Panc1 (cell line): ENCODE measurements at regions not wholly inside any gene's neighbourhood (a gene's known extent, or its start where the extent isn't known, plus 50 kb on each side); places are given as distances from the start of the nearest gene placed in this dataset.

ENCODE experiments used
- ATAC-seq: fragments of 200-7000 bp; cut with Tn5 transposase; 2 replicates; pipeline ENCODE4 v1.9.1; 2020; ENCODE audit warnings: mild to moderate bottlenecking, moderate library complexity
- BruUV-seq: library from RNA; stranded (reverse); fragments of 400-500 nt; replicated peaks from 2 replicates; lab custom pipeline; 2021; lab: Mats Ljungman, UMichigan
- CTCF ChIA-PET: fragments of 300-600 bp; sonication (Branson Sonifier 250); formaldehyde crosslinking; loops from one replicate; lab custom pipeline; 2022; ENCODE audit warnings: antibody characterized with exemption; lab: Charles Lee
- POLR2A ChIA-PET: fragments of 300-600 bp; sonication (Branson Sonifier 250); formaldehyde crosslinking; loops from one replicate; lab custom pipeline; 2022; ENCODE audit warnings: antibody characterized with exemption; lab: Charles Lee
- DNase-seq: peaks from one replicate; pipeline ENCODE4 v3.0.0-alpha.2; 2010; ENCODE audit warnings: low read depth, low spot score
- H3K27ac ChIP-seq: 2 replicates; pipeline ENCODE4 v1.5.1; 2011; ENCODE audit warnings: mild to moderate bottlenecking, low read length, inconsistent platforms
- H3K27me3 ChIP-seq: fragments of 200-500 bp; sonication (Bioruptor generic); 2 replicates; pipeline ENCODE4 v1.6.0; 2014; ENCODE audit warnings: low read length, inconsistent platforms; ENCODE audit not compliant: control insufficient read depth, insufficient read depth
- H3K36me3 ChIP-seq: fragments of 200-500 bp; sonication (Bioruptor generic); 2 replicates; pipeline ENCODE4 v1.5.1; 2014; ENCODE audit warnings: inconsistent platforms, mild to moderate bottlenecking, low read length, moderate library complexity; ENCODE audit not compliant: control insufficient read depth, insufficient read depth
- H3K4me1 ChIP-seq: 2 replicates; pipeline ENCODE4 v1.5.1; 2011; ENCODE audit warnings: inconsistent platforms, mild to moderate bottlenecking, low read length, moderate library complexity; ENCODE audit not compliant: control insufficient read depth, insufficient read depth
- H3K4me3 ChIP-seq, 2 experiments: 2 replicates each; pipeline ENCODE4 v1.5.1; 2011 to 2012; ENCODE audit warnings: low read depth in 2 of 2, low read length in 2 of 2, mild to moderate bottlenecking in 2 of 2, inconsistent platforms in 1 of 2, moderate library complexity in 1 of 2
- H3K9me3 ChIP-seq: fragments of 200-500 bp; sonication (Bioruptor generic); 2 replicates; pipeline ENCODE4 v1.5.1; 2014; ENCODE audit warnings: low read depth, mild to moderate bottlenecking, inconsistent platforms, low read length, moderate library complexity; ENCODE audit not compliant: control insufficient read depth, insufficient read depth
- POLR2AphosphoS5 ChIP-seq: IDR thresholded peaks from 2 replicates; pipeline ENCODE4 v1.6.1; 2012; ENCODE audit warnings: mild to moderate bottlenecking, low read depth, low read length, moderate library complexity
- REST ChIP-seq, 2 experiments: IDR thresholded peaks; 2 replicates each; pipeline ENCODE4 v1.6.1; 2011 to 2012; ENCODE audit warnings: low read depth in 2 of 2, control low read depth in 1 of 2, low read length in 1 of 2, mild to moderate bottlenecking in 1 of 2, moderate library complexity in 1 of 2; ENCODE audit not compliant: insufficient read depth in 1 of 2
- SIN3A ChIP-seq: IDR thresholded peaks from 2 replicates; pipeline ENCODE4 v1.6.1; 2012; ENCODE audit warnings: low read depth, mild to moderate bottlenecking, low read length, moderate library complexity, borderline replicate concordance; ENCODE audit not compliant: insufficient read depth
- TCF7L2 ChIP-seq: IDR thresholded peaks from 2 replicates; pipeline ENCODE4 v1.6.1; 2011; ENCODE audit warnings: mild to moderate bottlenecking, low read depth, low read length, inconsistent platforms
- in situ Hi-C: cut with HindIII; loops from 2 replicates; pipeline ENCODE4 v1.10.0; 2016; ENCODE audit warnings: low sequenced_read_pairs, low pct_unique_long_range_greater_than_20kb
- intact Hi-C: fragments of 100-400 bp; cut with micrococcal nuclease; formaldehyde crosslinking; loops from one replicate; pipeline ENCODE4 v1.10.0; 2022; ENCODE audit not compliant: unreplicated experiment
- TF ChIP-seq, protein P1 (sequence below): fragments of 450-650 bp; IDR thresholded peaks from 2 replicates; pipeline ENCODE4 v1.5.1; 2017; ENCODE audit warnings: mild to moderate bottlenecking

DNA sequence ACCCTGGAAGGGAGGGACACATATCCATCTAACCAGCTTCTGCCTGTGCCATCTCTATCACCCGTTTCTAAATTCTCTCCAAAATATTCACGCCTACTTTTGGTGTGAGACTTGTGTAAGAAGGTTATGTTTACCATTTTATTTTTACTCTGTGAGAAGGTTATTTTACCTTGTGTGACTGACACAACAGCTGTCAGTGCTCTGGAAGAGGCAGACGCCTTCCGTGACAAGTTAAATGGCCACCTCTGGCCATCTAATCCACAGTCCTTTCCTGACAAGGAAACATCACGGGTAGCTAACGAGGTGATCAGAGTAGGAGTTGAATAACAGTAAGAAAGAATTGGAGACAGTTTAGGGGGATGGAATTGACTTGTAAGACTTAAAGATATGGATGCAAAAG, 443.8 kb upstream of the PIK3R1 start:
- H3K4me1 ChIP-seq = no peaks in the 10 kb centered on the region
- no peak overlapping the region for H3K27ac ChIP-seq
- no peak overlapping the region for H3K4me3 ChIP-seq
- ChIA-PET POLR2A (no interaction called here), CTCF (no interaction called here)
- ATAC-seq (no peak), DNase-seq (no peak)
- H3K9me3 ChIP-seq = no peaks in the 10 kb centered on the region
- BruUV-seq = no TSS peak
- H3K36me3 ChIP-seq = no peaks in the 10 kb centered on the region
- no peaks in the 10 kb centered on the region; the same call in 1 of the 2 replicates for H3K27me3 ChIP-seq
- intact Hi-C loops (no loop called here), in situ Hi-C loops (no loop called here)
- TF ChIP-seq POLR2AphosphoS5 (no peak), SIN3A (no peak), TCF7L2 (no peak), REST (IDR thresholded peaks at IDR 0.05; ENCODE audit: insufficient read depth in 1 of 2, low read depth in 2 of 2, low read length in 1 of 2) (no peak)
- TF ChIP-seq, protein P1, sequence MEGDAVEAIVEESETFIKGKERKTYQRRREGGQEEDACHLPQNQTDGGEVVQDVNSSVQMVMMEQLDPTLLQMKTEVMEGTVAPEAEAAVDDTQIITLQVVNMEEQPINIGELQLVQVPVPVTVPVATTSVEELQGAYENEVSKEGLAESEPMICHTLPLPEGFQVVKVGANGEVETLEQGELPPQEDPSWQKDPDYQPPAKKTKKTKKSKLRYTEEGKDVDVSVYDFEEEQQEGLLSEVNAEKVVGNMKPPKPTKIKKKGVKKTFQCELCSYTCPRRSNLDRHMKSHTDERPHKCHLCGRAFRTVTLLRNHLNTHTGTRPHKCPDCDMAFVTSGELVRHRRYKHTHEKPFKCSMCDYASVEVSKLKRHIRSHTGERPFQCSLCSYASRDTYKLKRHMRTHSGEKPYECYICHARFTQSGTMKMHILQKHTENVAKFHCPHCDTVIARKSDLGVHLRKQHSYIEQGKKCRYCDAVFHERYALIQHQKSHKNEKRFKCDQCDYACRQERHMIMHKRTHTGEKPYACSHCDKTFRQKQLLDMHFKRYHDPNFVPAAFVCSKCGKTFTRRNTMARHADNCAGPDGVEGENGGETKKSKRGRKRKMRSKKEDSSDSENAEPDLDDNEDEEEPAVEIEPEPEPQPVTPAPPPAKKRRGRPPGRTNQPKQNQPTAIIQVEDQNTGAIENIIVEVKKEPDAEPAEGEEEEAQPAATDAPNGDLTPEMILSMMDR = no peak

- DNase-seq (no peak), ATAC-seq (no peak)
- H3K9me3 ChIP-seq = no peaks in the 10 kb centered on the region
- CTCF ChIA-PET = no interaction called here
- TF ChIP-seq, protein P1 = no peak
- TF ChIP-seq TCF7L2 (no peak), REST (IDR thresholded peaks at IDR 0.05; ENCODE audit: insufficient read depth in 1 of 2, low read depth in 2 of 2, low read length in 1 of 2) (no peak), SIN3A (no peak), POLR2AphosphoS5 (no peak)
- H3K4me3 ChIP-seq = no peak overlapping the region
- no peaks in the 10 kb centered on the region for H3K4me1 ChIP-seq
- H3K36me3 ChIP-seq = no peaks in the 10 kb centered on the region
- BruUV-seq = no TSS peak
- in situ Hi-C loops = no loop called here
- no peak overlapping the region for H3K27ac ChIP-seq
- POLR2A ChIA-PET = no interaction called here
- no peaks in the 10 kb centered on the region; the same call in 1 of the 2 replicates for H3K27me3 ChIP-seq
- intact Hi-C loops = no loop called here
Observed at GRCh38 chr5:67771221-67771620, 444.3 kb upstream of the PIK3R1 start.
